Keratinocyte (primary cell): ENCODE measurements at regions not wholly inside any gene's neighbourhood (a gene's known extent, or its start where the extent isn't known, plus 50 kb on each side); places are given as distances from the start of the nearest gene placed in this dataset.

Experiments used
- CTCF ChIP-seq, 3 experiments: IDR thresholded peaks in 1 of 3; conservative IDR thresholded peaks in 1 of 3; optimal IDR thresholded peaks in 1 of 3; 2 replicates in 2 of 3; 3 replicates in 1 of 3; pipeline versions ENCODE3 to v1.5.1; 2011; ENCODE audit warnings: low read length in 3 of 3, mild to moderate bottlenecking in 3 of 3, moderate library complexity in 2 of 3, control low read depth in 1 of 3, inconsistent platforms in 1 of 3; ENCODE audit not compliant: insufficient read depth in 2 of 3; ENCODE audit errors: extremely low read depth in 1 of 3
- EZH2 ChIP-seq: IDR thresholded peaks from one replicate; pipeline ENCODE4 v1.6.1; 2012; ENCODE audit warnings: inconsistent platforms, mild to moderate bottlenecking, low read length, moderate library complexity

GRCh38 chr7:156074982-156075615 is 262.8 kb upstream of the SHH start:
- TF ChIP-seq CTCF (optimal IDR thresholded peaks at IDR 0.05 in 1 of 3, IDR thresholded peaks at IDR 0.05 in 1 of 3, conservative IDR thresholded peaks at IDR 0.05 in 1 of 3; ENCODE audit: extremely low read depth in 1 of 3, insufficient read depth in 2 of 3, low read length in 3 of 3): no peak
- TF ChIP-seq EZH2: no peak
